K562 (cell line): ENCODE measurements at regions not wholly inside any gene's neighbourhood (a gene's known extent, or its start where the extent isn't known, plus 50 kb on each side); places are given as distances from the start of the nearest gene placed in this dataset.

Experiments used
- HNRNPLL ChIP-seq: fragments of 200-400 bp; formaldehyde crosslinking; IDR thresholded peaks from 2 replicates; pipeline ENCODE4 v1.6.1; 2017; ENCODE audit warnings: low read length, low read depth, mild to moderate bottlenecking; ENCODE audit not compliant: poor library complexity, severe bottlenecking
- KDM1A ChIP-seq, 2 experiments: fragments of 450-650 bp; IDR thresholded peaks; 2 replicates each; pipeline ENCODE4 v1.6.1; 2016; ENCODE audit warnings: mild to moderate bottlenecking in 2 of 2
- MITF ChIP-seq: IDR thresholded peaks from 2 replicates; pipeline ENCODE4 v1.6.1; 2014; ENCODE audit warnings: antibody characterized with exemption
- NRF1 ChIP-seq, 2 experiments: fragments of 450-650 bp; IDR thresholded peaks in 1 of 2; conservative IDR thresholded peaks in 1 of 2; 2 replicates each; pipeline ENCODE4 v1.6.1; 2014; ENCODE audit warnings: mild to moderate bottlenecking in 2 of 2
- PML ChIP-seq: IDR thresholded peaks from 2 replicates; pipeline ENCODE4 v1.6.1; 2012; ENCODE audit warnings: low read length, inconsistent platforms
- ZBTB11 ChIP-seq, 3 experiments: fragments of 200-800 bp in 1 of 3; fragments of 250-450 bp in 1 of 3; fragments of 450-650 bp in 1 of 3; sonication (Bioruptor Pico) in 1 of 3; sonication (Bioruptor generic) in 1 of 3; formaldehyde crosslinking in 1 of 3; IDR thresholded peaks; 2 replicates each; pipeline versions ENCODE4 v1.6.1 to v1.8.0; 2016 to 2022; ENCODE audit warnings: mild to moderate bottlenecking in 2 of 3, missing genetic modification characterization in 2 of 3, missing compliant biosample characterization in 1 of 3, moderate library complexity in 1 of 3
- ZNF589 ChIP-seq: fragments of 200-800 bp; sonication (Bioruptor generic); IDR thresholded peaks from 2 replicates; pipeline ENCODE4 v1.6.1; 2016; ENCODE audit warnings: low read depth, missing genetic modification characterization, missing compliant biosample characterization

GRCh38 chr20:53679597-53680309 is 86.1 kb upstream of the ZNF217 start (continued):
- TF ChIP-seq HNRNPLL (no peak), PML (no peak), ZNF589 (CRISPR knock-in tag) (no peak), ZBTB11 (CRISPR knock-in tag; IDR thresholded peaks at IDR 0.05) (peak in 1 of 3 experiments; percentile 93; a peak in 2 of 6 replicates), KDM1A (IDR thresholded peaks at IDR 0.05) (peak; percentile 79 to 83), MITF (no peak), NRF1 (conservative IDR thresholded peaks at IDR 0.05 in 1 of 2, IDR thresholded peaks at IDR 0.05 in 1 of 2) (no peak)
